Esophagus muscularis mucosa (tissue), 4 donors: ENCODE measurements at regions not wholly inside any gene's neighbourhood (a gene's known extent, or its start where the extent isn't known, plus 50 kb on each side); places are given as distances from the start of the nearest gene placed in this dataset.

Experiments used
- CTCF ChIP-seq, 3 experiments: fragments of 200-600 bp in 2 of 3; fragments of 450-650 bp in 1 of 3; sonication (generic) in 2 of 3; IDR thresholded peaks; one replicate each; pipeline ENCODE4 v1.5.1; 2017 to 2019; ENCODE audit warnings: antibody characterized with exemption in 3 of 3, mild to moderate bottlenecking in 2 of 3, moderate library complexity in 1 of 3
- EP300 ChIP-seq: sonication (generic); formaldehyde crosslinking; IDR thresholded peaks from one replicate; pipeline ENCODE4 v1.6.1; 2017; ENCODE audit warnings: antibody characterized with exemption
- POLR2A ChIP-seq: fragments of 450-650 bp; IDR thresholded peaks from one replicate; pipeline ENCODE4 v1.6.1; 2017; ENCODE audit warnings: antibody characterized with exemption, moderate library complexity, mild to moderate bottlenecking, low read depth
- POLR2AphosphoS5 ChIP-seq, 2 donors: sonication (generic); formaldehyde crosslinking; IDR thresholded peaks; one replicate each; pipeline ENCODE4 v1.6.1; 2017; ENCODE audit warnings: antibody characterized with exemption in 2 of 2

DNA sequence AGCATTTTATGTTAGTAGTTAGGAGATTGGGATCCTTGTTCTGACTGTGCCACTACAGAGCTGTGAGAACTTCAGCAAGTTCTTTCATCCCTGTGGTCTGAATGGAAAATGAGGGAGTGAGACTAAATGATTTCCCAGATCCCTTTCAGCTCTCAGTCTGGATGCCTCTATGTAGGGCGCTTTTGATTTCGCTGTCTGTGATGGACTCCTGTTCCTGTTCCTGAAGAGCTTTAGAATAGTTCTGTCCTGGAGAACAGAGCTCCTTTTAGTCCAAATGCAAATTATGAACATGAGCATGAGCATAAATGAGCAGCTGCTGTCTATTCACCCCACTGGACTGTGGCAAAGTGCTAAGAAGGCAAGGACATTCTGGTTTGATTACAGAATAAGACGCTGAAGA is 61.4 kb upstream of the NT5E start:
- TF ChIP-seq POLR2A, result no peak
- TF ChIP-seq CTCF (IDR thresholded peaks at IDR 0.05), result no peak
- no peak for TF ChIP-seq POLR2AphosphoS5 (IDR thresholded peaks at IDR 0.05)
- no peak for TF ChIP-seq EP300
